ENCODE measurements at regions not wholly inside any gene's neighbourhood (a gene's known extent, or its start where the extent isn't known, plus 50 kb on each side); places are given as distances from the start of the nearest gene placed in this dataset.

GRCh38 chr16:5549802-5550201, 452.2 kb upstream of the EEF2KMT start:
- H3K4me3 ChIP-seq, result no peak overlapping the region
- H3K9me3 ChIP-seq, result peaks cover 0 to 5% of the 10 kb centered on the region in 2 donors
- DNase-seq (ENCODE audit: low spot score), result no peak
- H3K27ac ChIP-seq, result no peak overlapping the region
- TF ChIP-seq CTCF (IDR thresholded peaks at IDR 0.05), result no peak
- no peaks in the 10 kb centered on the region for H3K36me3 ChIP-seq
- no peaks in the 10 kb centered on the region for H3K27me3 ChIP-seq
- H3K4me1 ChIP-seq, result no peaks in the 10 kb centered on the region

- Histone ChIP-seq H3K9me3 (peaks cover 0 to 15% of the 10 kb centered on the region in 2 donors), H3K36me3 (no peaks in the 10 kb centered on the region), H3K4me3 (no peak overlapping the region), H3K27ac (no peak overlapping the region), H3K27me3 (no peaks in the 10 kb centered on the region), H3K4me1 (no peaks in the 10 kb centered on the region)
- DNase-seq (ENCODE audit: low spot score), result no peak
- no peak for TF ChIP-seq CTCF (IDR thresholded peaks at IDR 0.05)
Observed at GRCh38 chr16:5541356-5541755, 443.8 kb upstream of the EEF2KMT start.

- no peak for DNase-seq (ENCODE audit: low spot score)
- Histone ChIP-seq H3K36me3 (no peaks in the 10 kb centered on the region), H3K27me3 (no peaks in the 10 kb centered on the region), H3K4me3 (no peak overlapping the region), H3K9me3 (peaks cover 0 to 32% of the 10 kb centered on the region in 2 donors), H3K4me1 (no peaks in the 10 kb centered on the region), H3K27ac (no peak overlapping the region)
- TF ChIP-seq CTCF (IDR thresholded peaks at IDR 0.05), result no peak
Observed at GRCh38 chr16:5537347-5537746, 439.8 kb upstream of the EEF2KMT start.

- H3K4me1 ChIP-seq, result no peaks in the 10 kb centered on the region
- no peaks in the 10 kb centered on the region for H3K36me3 ChIP-seq
- TF ChIP-seq CTCF (IDR thresholded peaks at IDR 0.05), result no peak
- H3K27ac ChIP-seq, result no peak overlapping the region
- H3K9me3 ChIP-seq, result peaks cover 0 to 32% of the 10 kb centered on the region in 2 donors
- H3K4me3 ChIP-seq, result no peak overlapping the region
- no peak for DNase-seq (ENCODE audit: low spot score)
- H3K27me3 ChIP-seq, result no peaks in the 10 kb centered on the region
Observed at GRCh38 chr16:5533321-5533888, 435.8 kb upstream of the EEF2KMT start.

GRCh38 chr16:5527817-5528216, 430.2 kb upstream of the EEF2KMT start:
- Histone ChIP-seq H3K27me3 (no peaks in the 10 kb centered on the region), H3K4me1 (no peaks in the 10 kb centered on the region), H3K9me3 (no peaks in the 10 kb centered on the region), H3K27ac (no peak overlapping the region), H3K36me3 (no peaks in the 10 kb centered on the region), H3K4me3 (no peak overlapping the region)
- DNase-seq (ENCODE audit: low spot score), result no peak
- no peak for TF ChIP-seq CTCF (IDR thresholded peaks at IDR 0.05)

GRCh38 chr16:5526826-5527225, 429.2 kb upstream of the EEF2KMT start:
- Histone ChIP-seq H3K27ac (no peak overlapping the region), H3K4me3 (no peak overlapping the region), H3K9me3 (no peaks in the 10 kb centered on the region), H3K4me1 (no peaks in the 10 kb centered on the region), H3K27me3 (no peaks in the 10 kb centered on the region), H3K36me3 (no peaks in the 10 kb centered on the region)
- no peak for DNase-seq (ENCODE audit: low spot score)
- no peak for TF ChIP-seq CTCF (IDR thresholded peaks at IDR 0.05)

Measured in right atrium auricular region (tissue), 2 donors.